ENCODE measurements at regions not wholly inside any gene's neighbourhood (a gene's known extent, or its start where the extent isn't known, plus 50 kb on each side); places are given as distances from the start of the nearest gene placed in this dataset.

DNA sequence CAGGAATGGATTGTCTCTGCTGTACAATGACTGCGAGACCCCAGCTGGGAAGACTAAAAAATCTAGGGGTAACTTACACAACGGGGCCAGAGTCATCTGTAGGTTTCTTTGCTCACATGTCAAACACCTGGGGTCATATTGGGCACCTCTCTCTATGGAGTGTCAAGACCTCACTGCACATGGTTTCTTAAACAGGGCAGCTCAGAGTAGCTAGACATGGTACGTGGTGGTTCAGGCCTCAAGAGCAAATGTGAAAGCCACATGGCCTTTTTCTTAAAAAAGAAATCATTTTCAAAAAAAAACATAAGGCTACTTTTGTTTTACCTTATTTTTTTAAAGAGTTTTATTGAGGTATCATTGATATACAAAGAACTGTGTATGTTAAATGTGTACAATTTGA is 162.2 kb upstream of the ITGB1 start:
- H3K27me3 ChIP-seq (ENCODE audit: control insufficient read depth in 2 of 2, insufficient read depth in 2 of 2, low read length in 2 of 2) = no peaks in the 10 kb centered on the region
- no peak for DNase-seq
- H3K4me1 ChIP-seq (ENCODE audit: control insufficient read depth in 1 of 2, insufficient read depth in 2 of 2, low read length in 2 of 2) = no peaks in the 10 kb centered on the region
- no peak overlapping the region for H3K27ac Mint-ChIP-seq
- TF ChIP-seq, protein P1, sequence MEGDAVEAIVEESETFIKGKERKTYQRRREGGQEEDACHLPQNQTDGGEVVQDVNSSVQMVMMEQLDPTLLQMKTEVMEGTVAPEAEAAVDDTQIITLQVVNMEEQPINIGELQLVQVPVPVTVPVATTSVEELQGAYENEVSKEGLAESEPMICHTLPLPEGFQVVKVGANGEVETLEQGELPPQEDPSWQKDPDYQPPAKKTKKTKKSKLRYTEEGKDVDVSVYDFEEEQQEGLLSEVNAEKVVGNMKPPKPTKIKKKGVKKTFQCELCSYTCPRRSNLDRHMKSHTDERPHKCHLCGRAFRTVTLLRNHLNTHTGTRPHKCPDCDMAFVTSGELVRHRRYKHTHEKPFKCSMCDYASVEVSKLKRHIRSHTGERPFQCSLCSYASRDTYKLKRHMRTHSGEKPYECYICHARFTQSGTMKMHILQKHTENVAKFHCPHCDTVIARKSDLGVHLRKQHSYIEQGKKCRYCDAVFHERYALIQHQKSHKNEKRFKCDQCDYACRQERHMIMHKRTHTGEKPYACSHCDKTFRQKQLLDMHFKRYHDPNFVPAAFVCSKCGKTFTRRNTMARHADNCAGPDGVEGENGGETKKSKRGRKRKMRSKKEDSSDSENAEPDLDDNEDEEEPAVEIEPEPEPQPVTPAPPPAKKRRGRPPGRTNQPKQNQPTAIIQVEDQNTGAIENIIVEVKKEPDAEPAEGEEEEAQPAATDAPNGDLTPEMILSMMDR (IDR thresholded peaks at IDR 0.05) = no peak
- no peaks in the 10 kb centered on the region for H3K36me3 Mint-ChIP-seq
- no peak overlapping the region for H3K9ac ChIP-seq (ENCODE audit: insufficient read depth, low read length, poor library complexity, severe bottlenecking)
- H3K4me3 ChIP-seq (replicated peaks in 1 of 3; ENCODE audit: low read depth in 2 of 3, low read length in 3 of 3) = no peak overlapping the region
- no peaks in the 10 kb centered on the region for H4K20me1 ChIP-seq (ENCODE audit: insufficient read depth, low read length)
- H3K36me3 ChIP-seq (replicated peaks in 1 of 2; ENCODE audit: control insufficient read depth in 1 of 2, insufficient read depth in 2 of 2, low read length in 2 of 2) = no peaks in the 10 kb centered on the region
- WGBS (ENCODE audit: insufficient coverage) = 92% methylated on average over 2 of the region's 3 CpGs
- H3K27me3 Mint-ChIP-seq (ENCODE audit: low read depth in 3 of 3) = peaks cover 0 to 3% (median 0%) of the 10 kb centered on the region in 3 donors
- H3K4me3 Mint-ChIP-seq = no peak overlapping the region
- intact Hi-C loops (cut with micrococcal nuclease) = no loop called here
- no peak overlapping the region for H2AFZ ChIP-seq (ENCODE audit: insufficient read depth, low read depth, low read length, poor library complexity, severe bottlenecking)
- no peaks in the 10 kb centered on the region for H3K9me3 ChIP-seq (replicated peaks in 1 of 2; ENCODE audit: control insufficient read depth in 1 of 2, insufficient read depth in 1 of 2, low read length in 2 of 2)
- peaks cover 0 to 2% (median 0%) of the 10 kb centered on the region in 7 donors for H3K9me3 Mint-ChIP-seq
- H3K4me1 Mint-ChIP-seq = no peaks in the 10 kb centered on the region
- H3K27ac ChIP-seq (ENCODE audit: low read depth in 1 of 2, low read length in 2 of 2) = no peak overlapping the region
- no peaks in the 10 kb centered on the region for H3K79me2 ChIP-seq (ENCODE audit: insufficient read depth, low read length)
- no peak overlapping the region for H3K4me2 ChIP-seq (replicated peaks; ENCODE audit: extremely low read depth, low read length, poor library complexity, severe bottlenecking)

DNA sequence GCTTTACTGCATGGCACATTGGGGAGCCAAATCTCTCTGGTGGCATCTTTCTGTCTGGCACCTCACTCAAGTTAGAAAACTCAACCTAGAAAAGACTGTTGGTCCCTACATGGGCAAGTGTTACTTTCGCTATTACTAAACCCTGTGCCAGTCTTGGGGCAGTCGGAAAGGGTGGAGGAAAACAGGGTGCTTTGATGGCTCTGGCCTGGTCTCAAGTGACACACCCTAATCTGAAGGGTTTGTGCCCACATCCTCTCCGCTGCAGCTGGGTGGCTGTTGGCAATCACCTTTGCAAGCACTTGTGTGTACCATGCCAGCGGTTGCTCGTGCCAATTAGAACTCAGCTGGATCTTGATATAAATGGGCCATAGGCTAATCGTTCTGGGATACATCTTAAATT is 159.8 kb upstream of the ITGB1 start:
- no peak for DNase-seq
- WGBS (ENCODE audit: insufficient coverage) = 94% methylated on average over 5 of the region's 6 CpGs
- no peaks in the 10 kb centered on the region for H3K9me3 ChIP-seq (replicated peaks in 1 of 2; ENCODE audit: control insufficient read depth in 1 of 2, insufficient read depth in 1 of 2, low read length in 2 of 2)
- no peaks in the 10 kb centered on the region for H3K79me2 ChIP-seq (ENCODE audit: insufficient read depth, low read length)
- no peak overlapping the region for H3K4me2 ChIP-seq (replicated peaks; ENCODE audit: extremely low read depth, low read length, poor library complexity, severe bottlenecking)
- H3K27ac ChIP-seq (ENCODE audit: low read depth in 1 of 2, low read length in 2 of 2) = no peak overlapping the region
- H3K9ac ChIP-seq (ENCODE audit: insufficient read depth, low read length, poor library complexity, severe bottlenecking) = no peak overlapping the region
- no peaks in the 10 kb centered on the region for H3K27me3 ChIP-seq (ENCODE audit: control insufficient read depth in 2 of 2, insufficient read depth in 2 of 2, low read length in 2 of 2)
- no peaks in the 10 kb centered on the region for H3K4me1 ChIP-seq (ENCODE audit: control insufficient read depth in 1 of 2, insufficient read depth in 2 of 2, low read length in 2 of 2)
- H3K36me3 Mint-ChIP-seq = no peaks in the 10 kb centered on the region
- intact Hi-C loops (cut with micrococcal nuclease) = no loop called here
- no peaks in the 10 kb centered on the region for H4K20me1 ChIP-seq (ENCODE audit: insufficient read depth, low read length)
- TF ChIP-seq, protein P1 (IDR thresholded peaks at IDR 0.05) = no peak
- H3K4me3 ChIP-seq (replicated peaks in 1 of 3; ENCODE audit: low read depth in 2 of 3, low read length in 3 of 3) = no peak overlapping the region
- H2AFZ ChIP-seq (ENCODE audit: insufficient read depth, low read depth, low read length, poor library complexity, severe bottlenecking) = no peak overlapping the region
- H3K36me3 ChIP-seq (replicated peaks in 1 of 2; ENCODE audit: control insufficient read depth in 1 of 2, insufficient read depth in 2 of 2, low read length in 2 of 2) = no peaks in the 10 kb centered on the region
- peaks cover 2% of the 10 kb centered on the region for H3K4me1 Mint-ChIP-seq
- peaks cover 0 to 2% (median 0%) of the 10 kb centered on the region in 3 donors for H3K27me3 Mint-ChIP-seq (ENCODE audit: low read depth in 3 of 3)
- H3K9me3 Mint-ChIP-seq = no peaks in the 10 kb centered on the region
- H3K27ac Mint-ChIP-seq = no peak overlapping the region
- H3K4me3 Mint-ChIP-seq = no peak overlapping the region

Measured in CD14-positive monocyte (primary cell).